H9 (cell line): ENCODE measurements at regions not wholly inside any gene's neighbourhood (a gene's known extent, or its start where the extent isn't known, plus 50 kb on each side); places are given as distances from the start of the nearest gene placed in this dataset.

Experiments used
- DNase-seq: peaks from one replicate; pipeline ENCODE4 v3.0.0-alpha.2; 2017
- H2AFZ ChIP-seq: one replicate; pipeline ENCODE4 v1.6.1; 2013; ENCODE audit warnings: mild to moderate bottlenecking, low read length, control low read depth, moderate library complexity
- H2AK5ac ChIP-seq: 2 replicates; pipeline ENCODE4 v1.6.1; 2013; ENCODE audit warnings: low read length, control low read depth, mixed read lengths; ENCODE audit not compliant: insufficient read length
- H2BK120ac ChIP-seq: one replicate; pipeline ENCODE4 v1.6.1; 2013; ENCODE audit warnings: low read depth, mild to moderate bottlenecking, low read length, control low read depth, inconsistent platforms; ENCODE audit not compliant: poor library complexity, severe bottlenecking
- H2BK12ac ChIP-seq: 2 replicates; pipeline ENCODE4 v1.6.1; 2013; ENCODE audit warnings: low read length, control low read depth, mixed read lengths, low read depth; ENCODE audit not compliant: insufficient read length
- H2BK15ac ChIP-seq: 2 replicates; pipeline ENCODE4 v1.6.1; 2013; ENCODE audit warnings: low read depth, low read length, control low read depth
- H2BK20ac ChIP-seq: one replicate; pipeline ENCODE4 v1.6.1; 2013; ENCODE audit warnings: low read depth, mild to moderate bottlenecking, low read length, control low read depth, inconsistent platforms; ENCODE audit not compliant: poor library complexity, severe bottlenecking
- H2BK5ac ChIP-seq: 2 replicates; pipeline ENCODE4 v1.6.1; 2013; ENCODE audit warnings: low read length, control low read depth, mixed read lengths; ENCODE audit not compliant: insufficient read length
- H3K14ac ChIP-seq: 2 replicates; pipeline ENCODE4 v1.6.1; 2013; ENCODE audit warnings: low read length, control low read depth; ENCODE audit not compliant: insufficient read depth
- H3K18ac ChIP-seq: 2 replicates; pipeline ENCODE4 v1.6.1; 2013; ENCODE audit warnings: low read depth, mild to moderate bottlenecking, mixed read lengths, low read length, control low read depth; ENCODE audit not compliant: insufficient read length
- H3K23ac ChIP-seq: 2 replicates; pipeline ENCODE4 v1.6.1; 2013; ENCODE audit warnings: low read length, control low read depth, mixed read lengths, low read depth; ENCODE audit not compliant: insufficient read length
- H3K23me2 ChIP-seq: 2 replicates; pipeline ENCODE4 v1.6.1; 2013; ENCODE audit warnings: low read depth, mild to moderate bottlenecking, mixed read lengths, low read length, control low read depth; ENCODE audit not compliant: insufficient read length, poor library complexity, severe bottlenecking
- H3K27ac ChIP-seq: 2 replicates; pipeline ENCODE4 v1.5.1; 2013; ENCODE audit warnings: low read length, control low read depth, mixed read lengths, low read depth; ENCODE audit not compliant: insufficient read length
- H3K27me3 ChIP-seq: 2 replicates; pipeline ENCODE4 v1.6.1; 2013; ENCODE audit warnings: low read length, control low read depth, inconsistent platforms; ENCODE audit not compliant: insufficient read depth
- H3K4ac ChIP-seq: 2 replicates; pipeline ENCODE4 v1.6.1; 2013; ENCODE audit warnings: low read depth, mild to moderate bottlenecking, control low read depth, inconsistent platforms, low read length, moderate library complexity
- H3K4me1 ChIP-seq: 2 replicates; pipeline ENCODE4 v1.6.1; 2013; ENCODE audit warnings: low read length, control low read depth, inconsistent platforms; ENCODE audit not compliant: insufficient read depth
- H3K4me2 ChIP-seq: 2 replicates; pipeline ENCODE4 v1.6.1; 2013; ENCODE audit warnings: low read length, control low read depth, mixed read lengths; ENCODE audit not compliant: insufficient read length, insufficient read depth
- H3K56ac ChIP-seq: 2 replicates; pipeline ENCODE4 v1.6.1; 2013; ENCODE audit warnings: low read depth, mild to moderate bottlenecking, mixed read lengths, low read length, control low read depth; ENCODE audit not compliant: insufficient read length
- H3K79me1 ChIP-seq: 2 replicates; pipeline ENCODE4 v1.6.1; 2013; ENCODE audit warnings: low read depth, mild to moderate bottlenecking, moderate library complexity, low read length, control low read depth, inconsistent platforms; ENCODE audit not compliant: insufficient read depth, poor library complexity, severe bottlenecking
- H3K79me2 ChIP-seq: 2 replicates; pipeline ENCODE4 v1.6.1; 2013; ENCODE audit warnings: low read length, control low read depth, inconsistent platforms; ENCODE audit not compliant: insufficient read depth
- H3K9ac ChIP-seq: 2 replicates; pipeline ENCODE4 v1.6.1; 2013; ENCODE audit warnings: low read length, control low read depth, mixed read lengths; ENCODE audit not compliant: insufficient read length; ENCODE audit errors: extremely low read depth
- H3K9me3 ChIP-seq: one replicate; pipeline ENCODE4 v1.6.1; 2013; ENCODE audit warnings: low read depth, low read length, inconsistent platforms; ENCODE audit not compliant: control insufficient read depth
- H3T11ph ChIP-seq: one replicate; pipeline ENCODE4 v1.6.1; 2013; ENCODE audit warnings: mild to moderate bottlenecking, low read length, control low read depth, inconsistent platforms
- H4K20me1 ChIP-seq: one replicate; pipeline ENCODE4 v1.6.1; 2013; ENCODE audit not compliant: control insufficient read depth, insufficient read length, insufficient read depth
- H4K5ac ChIP-seq: 2 replicates; pipeline ENCODE4 v1.6.1; 2013; ENCODE audit warnings: low read depth, mild to moderate bottlenecking, mixed read lengths, low read length, control low read depth; ENCODE audit not compliant: insufficient read length
- H4K8ac ChIP-seq: replicated peaks from 2 replicates; pipeline ENCODE4 v1.6.1; 2013; ENCODE audit warnings: low read length, control low read depth, mixed read lengths, low read depth; ENCODE audit not compliant: insufficient read length
- H4K91ac ChIP-seq: 2 replicates; pipeline ENCODE4 v1.6.1; 2013; ENCODE audit warnings: low read depth, mild to moderate bottlenecking, moderate library complexity, mixed read lengths, low read length, control low read depth; ENCODE audit not compliant: insufficient read length
- H3K27ac Mint-ChIP-seq, 3 experiments: 2 replicates in 2 of 3; 3 replicates in 1 of 3; pipeline ENCODE4 v1.8.0; 2020 to 2021; ENCODE audit warnings: mixed read lengths in 3 of 3, mild to moderate bottlenecking in 1 of 3, moderate library complexity in 1 of 3
- H3K27me3 Mint-ChIP-seq: 2 replicates; pipeline ENCODE4 v1.8.0; 2021; ENCODE audit warnings: low read depth, mild to moderate bottlenecking, moderate library complexity, mixed read lengths
- H3K36me3 Mint-ChIP-seq, 3 experiments: 2 replicates in 2 of 3; 3 replicates in 1 of 3; pipeline ENCODE4 v1.8.0; 2020 to 2021; ENCODE audit warnings: low read depth in 3 of 3, mixed read lengths in 3 of 3; ENCODE audit not compliant: insufficient read depth in 1 of 3
- H3K4me1 Mint-ChIP-seq, 2 experiments: 2 replicates each; pipeline ENCODE4 v1.8.0; 2020; ENCODE audit warnings: mixed read lengths in 2 of 2
- H3K4me3 Mint-ChIP-seq, 2 experiments: 2 replicates in 1 of 2; 3 replicates in 1 of 2; pipeline ENCODE4 v1.8.0; 2020 to 2021; ENCODE audit warnings: mild to moderate bottlenecking in 2 of 2, mixed read lengths in 2 of 2, moderate library complexity in 1 of 2
- H3K9me3 Mint-ChIP-seq, 2 experiments: 2 replicates in 1 of 2; 3 replicates in 1 of 2; pipeline ENCODE4 v1.8.0; 2020; ENCODE audit warnings: mild to moderate bottlenecking in 2 of 2, mixed read lengths in 2 of 2, moderate library complexity in 1 of 2
- CTCF ChIP-seq: fragments of 200-600 bp; sonication (generic); conservative IDR thresholded peaks from 3 replicates; pipeline ENCODE4 v1.8.0; 2021; ENCODE audit warnings: antibody characterized with exemption, mild to moderate bottlenecking
- WGBS: extraction: QIAGEN DNeasy Blood & Tissue Kit; methylation state at CpG from one replicate; pipeline ENCODE4 v1.1.7; 2013; ENCODE audit warnings: missing lambda C conversion rate, low lambda C conversion rate, mixed read lengths; ENCODE audit not compliant: insufficient read length; ENCODE audit errors: extremely low coverage; 5-methylcytosine and 5-hydroxymethylcytosine counted together

GRCh38 chr20:51120438-51120837, 97.5 kb upstream of the KCNG1 start:
- H3K23me2 ChIP-seq: no peaks in the 10 kb centered on the region
- H2AK5ac ChIP-seq: no peak overlapping the region
- no peak overlapping the region for H3K4me2 ChIP-seq
- H2BK12ac ChIP-seq: no peak overlapping the region
- H3K4me1 Mint-ChIP-seq: peaks cover 34 to 41% of the 10 kb centered on the region in 2 experiments
- H2BK15ac ChIP-seq: no peak overlapping the region
- peaks cover 2% of the 10 kb centered on the region; the same call in 1 of the 2 replicates for H3K4me1 ChIP-seq
- H3K14ac ChIP-seq: no peak overlapping the region
- H3K27me3 Mint-ChIP-seq: peaks cover 8% of the 10 kb centered on the region
- H4K5ac ChIP-seq: no peak overlapping the region
- H4K20me1 ChIP-seq: no peaks in the 10 kb centered on the region
- no peaks in the 10 kb centered on the region; a peak in 2 of 5 replicates for H3K9me3 Mint-ChIP-seq
- H3K18ac ChIP-seq: no peak overlapping the region
- DNase-seq: no peak
- no peak overlapping the region for H2AFZ ChIP-seq
- no peak for TF ChIP-seq CTCF
- WGBS: no CpG with 5 or more reads among the region's 3 CpGs
- no peaks in the 10 kb centered on the region for H3K79me2 ChIP-seq
- H4K8ac ChIP-seq: no peak overlapping the region
- H3K9me3 ChIP-seq: no peaks in the 10 kb centered on the region
- H3T11ph ChIP-seq: no peak overlapping the region
- no peak overlapping the region for H3K27ac ChIP-seq
- no peak overlapping the region for H4K91ac ChIP-seq
- H3K27me3 ChIP-seq: no peaks in the 10 kb centered on the region
- H3K56ac ChIP-seq: no peak overlapping the region
- no peak overlapping the region for H3K4ac ChIP-seq
- H3K9ac ChIP-seq: no peak overlapping the region
- H2BK20ac ChIP-seq: no peak overlapping the region
- H2BK120ac ChIP-seq: no peak overlapping the region
- no peak overlapping the region for H2BK5ac ChIP-seq
- H3K36me3 Mint-ChIP-seq: no peaks in the 10 kb centered on the region
- H3K79me1 ChIP-seq: no peaks in the 10 kb centered on the region
- H3K4me3 Mint-ChIP-seq: no peak overlapping the region
- no peak overlapping the region for H3K27ac Mint-ChIP-seq
- H3K23ac ChIP-seq: no peak overlapping the region
